Loucy (cell line): ENCODE measurements at regions not wholly inside any gene's neighbourhood (a gene's known extent, or its start where the extent isn't known, plus 50 kb on each side); places are given as distances from the start of the nearest gene placed in this dataset.

Experiments used
- H2AFZ ChIP-seq: fragments of 200-600 bp; sonication (generic); 2 replicates; pipeline ENCODE4 v1.6.0; 2016; ENCODE audit warnings: antibody characterized with exemption, mild to moderate bottlenecking, low read length, moderate library complexity
- H3F3A ChIP-seq: fragments of 200-600 bp; 2 replicates; pipeline ENCODE4 v1.6.0; 2016; ENCODE audit warnings: antibody characterized with exemption, low read depth, mild to moderate bottlenecking
- H3K27me3 ChIP-seq: fragments of 200-600 bp; sonication (generic); 2 replicates; pipeline ENCODE4 v1.6.1; 2014; ENCODE audit warnings: low read length, mild to moderate bottlenecking; ENCODE audit not compliant: insufficient read depth, poor library complexity, severe bottlenecking
- H3K36me3 ChIP-seq: fragments of 200-600 bp; sonication (generic); 2 replicates; pipeline ENCODE4 v1.6.1; 2016; ENCODE audit warnings: low read length; ENCODE audit not compliant: insufficient read depth
- H3K4me1 ChIP-seq: fragments of 200-600 bp; sonication (generic); 2 replicates; pipeline ENCODE4 v1.5.1; 2014; ENCODE audit warnings: low read length, mild to moderate bottlenecking; ENCODE audit not compliant: insufficient read depth, poor library complexity, severe bottlenecking
- H3K4me2 ChIP-seq: fragments of 200-600 bp; sonication (generic); 2 replicates; pipeline ENCODE4 v1.6.0; 2014; ENCODE audit warnings: antibody characterized with exemption, low read length, low read depth, mild to moderate bottlenecking; ENCODE audit not compliant: poor library complexity, severe bottlenecking
- H3K4me3 ChIP-seq: fragments of 200-600 bp; sonication (generic); 2 replicates; pipeline ENCODE4 v1.5.1; 2014; ENCODE audit warnings: low read length, mild to moderate bottlenecking, mixed read lengths; ENCODE audit not compliant: poor library complexity, severe bottlenecking
- H3K79me2 ChIP-seq: fragments of 200-600 bp; sonication (generic); 2 replicates; pipeline ENCODE4 v1.6.1; 2014; ENCODE audit warnings: low read length; ENCODE audit not compliant: insufficient read depth
- H3K9ac ChIP-seq: fragments of 200-600 bp; sonication (generic); 2 replicates; pipeline ENCODE4 v1.6.0; 2014; ENCODE audit warnings: mild to moderate bottlenecking, low read depth, low read length, moderate library complexity; ENCODE audit not compliant: poor library complexity, severe bottlenecking
- H3K9me2 ChIP-seq: fragments of 200-600 bp; sonication (generic); replicated peaks from 2 replicates; pipeline ENCODE4 v1.6.1; 2016; ENCODE audit warnings: low read depth, low read length, mixed read lengths
- H3K9me3 ChIP-seq: fragments of 200-600 bp; sonication (generic); 2 replicates; pipeline ENCODE4 v1.6.1; 2014; ENCODE audit warnings: mild to moderate bottlenecking, antibody characterized with exemption, low read length, low read depth; ENCODE audit not compliant: insufficient read depth
- H4K20me1 ChIP-seq: fragments of 200-600 bp; sonication (generic); 2 replicates; pipeline ENCODE4 v1.6.0; 2014; ENCODE audit warnings: antibody characterized with exemption, low read length, mild to moderate bottlenecking; ENCODE audit not compliant: insufficient read depth, poor library complexity, severe bottlenecking
- CTCF ChIP-seq: fragments of 200-600 bp; sonication (generic); conservative IDR thresholded peaks from 2 replicates; pipeline ENCODE4 v1.5.1; 2014; ENCODE audit warnings: mild to moderate bottlenecking, antibody characterized with exemption, low read length
- EZH2phosphoT487 ChIP-seq: fragments of 200-600 bp; IDR thresholded peaks from 2 replicates; pipeline ENCODE4 v1.6.1; 2018; ENCODE audit warnings: antibody characterized with exemption, mild to moderate bottlenecking, moderate library complexity, borderline replicate concordance

GRCh38 chr18:77397617-77398016 lies 148.0 kb downstream of the GALR1 start:
- Histone ChIP-seq H3K4me1 (no peaks in the 10 kb centered on the region), H3K27me3 (no peaks in the 10 kb centered on the region), H3K4me2 (no peak overlapping the region), H4K20me1 (no peaks in the 10 kb centered on the region), H3K4me3 (no peak overlapping the region), H3F3A (no peaks in the 10 kb centered on the region), H3K9ac (no peak overlapping the region), H3K36me3 (no peaks in the 10 kb centered on the region), H2AFZ (no peak overlapping the region), H3K9me3 (no peaks in the 10 kb centered on the region), H3K79me2 (no peaks in the 10 kb centered on the region), H3K9me2 (no peaks in the 10 kb centered on the region)
- no peak for TF ChIP-seq EZH2phosphoT487
- TF ChIP-seq CTCF, result no peak

- Histone ChIP-seq H3K36me3 (no peaks in the 10 kb centered on the region), H3K9me2 (no peaks in the 10 kb centered on the region), H3F3A (no peaks in the 10 kb centered on the region), H4K20me1 (no peaks in the 10 kb centered on the region), H3K4me2 (no peak overlapping the region), H3K27me3 (no peaks in the 10 kb centered on the region), H3K4me1 (no peaks in the 10 kb centered on the region), H2AFZ (no peak overlapping the region), H3K79me2 (no peaks in the 10 kb centered on the region), H3K9me3 (no peaks in the 10 kb centered on the region), H3K9ac (no peak overlapping the region), H3K4me3 (no peak overlapping the region)
- TF ChIP-seq CTCF, result no peak
- TF ChIP-seq EZH2phosphoT487, result no peak
These were observed 150.9 kb downstream of the GALR1 start for GRCh38 chr18:77400561-77400960.

- Histone ChIP-seq H3K4me2 (no peak overlapping the region), H2AFZ (no peak overlapping the region), H3K4me3 (no peak overlapping the region), H3K9me2 (no peaks in the 10 kb centered on the region), H4K20me1 (no peaks in the 10 kb centered on the region), H3K9ac (no peak overlapping the region), H3K79me2 (no peaks in the 10 kb centered on the region), H3K9me3 (no peaks in the 10 kb centered on the region), H3K36me3 (no peaks in the 10 kb centered on the region), H3K27me3 (no peaks in the 10 kb centered on the region), H3K4me1 (no peaks in the 10 kb centered on the region), H3F3A (no peaks in the 10 kb centered on the region)
- TF ChIP-seq CTCF, result no peak
- no peak for TF ChIP-seq EZH2phosphoT487
These were observed 151.5 kb downstream of the GALR1 start for GRCh38 chr18:77401173-77401572.
